Common myeloid progenitor, CD34-positive (primary cell): ENCODE measurements at regions not wholly inside any gene's neighbourhood (a gene's known extent, or its start where the extent isn't known, plus 50 kb on each side); places are given as distances from the start of the nearest gene placed in this dataset.

ENCODE experiments used
- CTCF ChIA-PET: fragments of 350-600 bp; sonication (Branson Sonifier 250); formaldehyde crosslinking; loops from one replicate; lab custom pipeline; 2021; ENCODE audit warnings: antibody characterized with exemption; lab: Charles Lee
- POLR2A ChIA-PET: fragments of 350-600 bp; sonication (Branson Sonifier 250); formaldehyde crosslinking; loops from one replicate; lab custom pipeline; 2021; ENCODE audit warnings: antibody characterized with exemption; lab: Charles Lee
- DNase-seq, 3 donors: peaks; one replicate each; pipeline versions ENCODE4 v3.0.0 to v3.0.0-alpha.2; 2013
- H3K27ac ChIP-seq, 2 experiments: 1 replicate in 1 of 2; 2 replicates in 1 of 2; pipeline ENCODE4 v1.7.0; 2013; ENCODE audit warnings: inconsistent platforms in 2 of 2, low read length in 2 of 2, mild to moderate bottlenecking in 2 of 2, low read depth in 1 of 2, moderate library complexity in 1 of 2; ENCODE audit not compliant: severe bottlenecking in 2 of 2, insufficient read depth in 1 of 2, poor library complexity in 1 of 2
- H3K27me3 ChIP-seq, 5 experiments: replicated peaks in 2 of 5; 1 replicate in 3 of 5; 2 replicates in 2 of 5; pipeline versions ENCODE4 v1.6.1 to v1.7.0; 2013; ENCODE audit warnings: low read length in 4 of 5, mild to moderate bottlenecking in 2 of 5, moderate library complexity in 2 of 5, inconsistent platforms in 1 of 5; ENCODE audit not compliant: insufficient read depth in 5 of 5, control insufficient read depth in 4 of 5
- H3K36me3 ChIP-seq, 4 experiments: 1 replicate in 2 of 4; 2 replicates in 2 of 4; pipeline versions ENCODE4 v1.6.1 to v1.7.0; 2013; ENCODE audit warnings: low read length in 3 of 4, control low read depth in 1 of 4, mild to moderate bottlenecking in 1 of 4; ENCODE audit not compliant: control insufficient read depth in 4 of 4, insufficient read depth in 4 of 4
- H3K4me1 ChIP-seq, 4 experiments: 1 replicate in 3 of 4; 2 replicates in 1 of 4; pipeline versions ENCODE4 v1.6.1 to v1.7.1; 2013; ENCODE audit warnings: low read length in 3 of 4, mild to moderate bottlenecking in 3 of 4, control low read depth in 1 of 4, inconsistent platforms in 1 of 4, moderate library complexity in 1 of 4; ENCODE audit not compliant: control insufficient read depth in 4 of 4, insufficient read depth in 4 of 4; ENCODE audit errors: control extremely low read depth in 1 of 4
- H3K4me3 ChIP-seq, 7 experiments: 1 replicate in 4 of 7; 2 replicates in 3 of 7; pipeline versions ENCODE4 v1.5.1 to v1.7.0; 2013; ENCODE audit warnings: mild to moderate bottlenecking in 7 of 7, low read length in 6 of 7, moderate library complexity in 6 of 7, inconsistent platforms in 2 of 7, low read depth in 2 of 7, control low read depth in 1 of 7; ENCODE audit not compliant: insufficient read depth in 4 of 7, control insufficient read depth in 1 of 7; ENCODE audit errors: extremely low read depth in 1 of 7
- H3K9me3 ChIP-seq, 5 experiments: 1 replicate in 4 of 5; 2 replicates in 1 of 5; pipeline versions ENCODE4 v1.6.1 to v1.7.1; 2013; ENCODE audit warnings: low read length in 4 of 5, mild to moderate bottlenecking in 2 of 5, inconsistent platforms in 1 of 5, low read depth in 1 of 5, moderate library complexity in 1 of 5; ENCODE audit not compliant: control insufficient read depth in 4 of 5, insufficient read depth in 2 of 5; ENCODE audit errors: control extremely low read depth in 1 of 5
- WGBS: methylation state at CpG from one replicate; pipeline ENCODE4 v1.1.5; 2013; ENCODE audit not compliant: insufficient coverage; 5-methylcytosine and 5-hydroxymethylcytosine counted together

DNA sequence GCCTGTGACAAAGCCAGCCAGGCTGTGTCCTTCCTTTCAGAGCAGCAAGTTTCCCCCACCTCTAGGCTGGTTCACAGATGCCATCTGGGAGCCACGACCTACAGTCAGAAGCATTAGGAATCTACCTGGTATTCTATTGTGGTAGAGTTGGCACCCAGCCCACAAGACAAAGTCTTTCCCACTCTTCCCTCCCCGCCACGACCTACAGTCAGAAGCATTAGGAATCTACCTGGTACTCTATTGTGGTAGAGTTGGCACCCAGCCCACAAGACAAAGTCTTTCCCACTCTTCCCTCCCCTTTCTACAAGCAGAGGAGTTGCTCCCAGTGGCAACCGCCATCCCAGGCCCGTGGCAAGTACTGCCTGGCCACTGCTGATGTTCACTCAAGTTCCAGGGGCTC is 157.8 kb upstream of the TNC start:
- POLR2A ChIA-PET, result no interaction called here
- WGBS, result 86% methylated on average over 2 of the region's 5 CpGs

DNA sequence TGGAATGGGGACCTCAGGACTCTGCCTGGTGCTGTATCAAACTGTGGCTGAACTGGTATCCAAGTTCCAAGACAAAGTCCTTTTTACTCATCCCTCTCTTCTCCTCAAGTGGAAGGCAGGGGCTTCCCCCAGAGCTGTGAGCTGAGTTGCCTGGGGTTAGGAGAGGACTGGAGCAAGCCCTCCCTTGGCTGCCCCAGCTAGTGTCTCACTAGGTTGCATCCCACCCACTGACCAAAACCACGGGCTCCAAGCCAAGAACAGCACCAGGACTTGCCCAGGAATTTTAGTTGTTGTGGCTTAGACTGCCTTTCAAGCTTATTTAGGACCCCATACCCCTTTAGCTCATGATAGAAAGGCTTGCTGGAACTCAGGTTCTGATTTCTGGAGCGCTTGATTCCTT is 158.7 kb upstream of the TNC start:
- ChIA-PET POLR2A (no interaction called here), CTCF (no interaction called here)
- no peak overlapping the region for H3K27ac ChIP-seq
- H3K4me1 ChIP-seq, result no peaks in the 10 kb centered on the region
- no peak for DNase-seq
- no peak overlapping the region for H3K4me3 ChIP-seq
- peaks cover 0 to 2% (median 0%) of the 10 kb centered on the region in 5 experiments for H3K27me3 ChIP-seq
- H3K9me3 ChIP-seq, result peaks cover 0 to 1% (median 0%) of the 10 kb centered on the region in 5 experiments
- WGBS, result 93% methylated on average over 2 of the region's 2 CpGs
- H3K36me3 ChIP-seq, result no peaks in the 10 kb centered on the region

More for the DNA sequence above, 157.8 kb upstream of the TNC start:
- no peaks in the 10 kb centered on the region for H3K36me3 ChIP-seq
- DNase-seq, result no peak
- no peak overlapping the region for H3K4me3 ChIP-seq
- no peaks in the 10 kb centered on the region for H3K4me1 ChIP-seq
- CTCF ChIA-PET, result no interaction called here
- no peaks in the 10 kb centered on the region for H3K27me3 ChIP-seq
- H3K27ac ChIP-seq, result no peak overlapping the region
- peaks cover 0 to 1% (median 0%) of the 10 kb centered on the region in 5 experiments for H3K9me3 ChIP-seq

DNA sequence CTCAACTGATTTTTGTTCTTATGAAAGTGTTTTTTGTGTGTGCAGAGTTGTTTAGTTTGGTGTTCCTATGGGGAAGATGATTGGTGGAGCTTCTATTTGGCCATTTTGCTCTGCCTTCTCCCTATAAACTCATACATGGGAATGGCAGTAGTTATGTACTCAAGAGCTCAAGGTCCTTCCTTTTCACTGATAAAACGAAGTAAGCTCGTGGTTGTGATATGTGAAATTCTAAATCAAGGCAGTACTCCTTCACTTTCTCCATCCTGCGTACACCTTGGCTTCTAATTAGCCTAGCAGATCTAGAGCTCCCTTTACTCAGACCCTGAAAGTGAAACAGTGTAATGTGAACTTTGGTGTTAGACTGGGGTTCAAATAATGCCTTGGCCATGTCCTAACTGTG is 159.3 kb upstream of the TNC start:
- H3K9me3 ChIP-seq, result peaks cover 0 to 1% (median 0%) of the 10 kb centered on the region in 5 experiments
- no peak overlapping the region for H3K4me3 ChIP-seq
- no peaks in the 10 kb centered on the region for H3K4me1 ChIP-seq
- H3K27ac ChIP-seq, result no peak overlapping the region
- WGBS, result 100% methylated on average over 3 of the region's 3 CpGs
- no peaks in the 10 kb centered on the region for H3K36me3 ChIP-seq
- H3K27me3 ChIP-seq, result peaks cover 0 to 4% (median 0%) of the 10 kb centered on the region in 5 experiments
- DNase-seq, result no peak
- ChIA-PET CTCF (no interaction called here), POLR2A (no interaction called here)

DNA sequence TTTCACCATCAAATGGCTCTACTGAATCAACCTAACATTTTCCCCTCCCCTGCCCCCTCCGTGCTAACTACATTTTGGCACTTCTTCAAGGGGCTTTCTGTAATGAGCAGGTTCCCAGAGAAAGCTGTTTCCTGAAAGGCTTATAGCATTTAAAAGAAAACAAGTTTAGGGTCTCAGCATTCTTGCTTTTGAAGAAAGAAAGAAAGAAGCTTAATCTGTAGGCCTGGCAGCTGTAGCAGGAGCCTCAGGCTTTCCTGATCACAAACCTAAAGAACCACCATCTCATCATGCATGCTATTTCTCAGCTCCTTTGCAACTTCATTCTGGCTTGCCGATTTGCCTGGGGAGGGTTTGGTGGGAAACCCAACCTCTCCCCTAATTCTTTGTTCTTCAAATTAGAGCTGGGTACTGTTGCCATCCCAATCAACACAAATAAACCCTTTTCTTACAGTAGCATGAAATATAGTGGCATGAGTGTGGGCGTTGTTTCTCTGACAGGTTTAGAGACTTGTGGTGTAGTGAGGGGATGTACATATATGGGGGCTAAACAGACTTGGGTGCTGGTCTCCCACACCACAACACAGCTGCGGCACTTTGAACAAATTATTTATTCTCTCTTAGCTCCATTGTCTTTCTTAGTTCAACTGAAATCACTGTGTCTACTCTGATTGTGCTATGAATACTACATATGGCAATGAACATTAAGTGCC is 160.5 kb upstream of the TNC start:
- WGBS, result 100% methylated on average over 1 of the region's 4 CpGs
- no peak overlapping the region for H3K4me3 ChIP-seq

DNA sequence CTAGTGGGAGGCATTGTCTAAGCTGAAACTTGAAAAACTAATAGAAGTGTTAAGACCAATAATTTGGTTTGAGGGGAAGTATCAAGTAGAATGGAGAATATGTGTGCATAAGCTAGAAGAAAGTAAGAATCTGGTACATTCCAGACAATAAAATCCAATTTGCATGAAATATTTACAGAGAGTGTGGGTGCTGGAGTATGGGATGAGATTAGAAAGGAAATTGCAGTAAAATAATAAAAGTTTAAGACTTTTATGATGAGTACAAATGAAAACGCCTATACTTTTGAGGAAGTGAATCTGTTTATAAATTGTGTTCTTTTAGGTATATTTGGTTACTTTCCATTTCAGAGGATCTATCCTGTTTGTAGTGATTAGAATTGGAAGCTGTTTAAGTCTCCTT is 165.4 kb upstream of the TNC start:
- H3K36me3 ChIP-seq, result no peaks in the 10 kb centered on the region
- H3K4me1 ChIP-seq, result no peaks in the 10 kb centered on the region
- DNase-seq, result no peak
- ChIA-PET POLR2A (no interaction called here), CTCF (no interaction called here)
- no peak overlapping the region for H3K4me3 ChIP-seq
- H3K27ac ChIP-seq, result no peak overlapping the region
- 91% methylated on average over 1 of the region's 1 CpG for WGBS
- H3K9me3 ChIP-seq, result no peaks in the 10 kb centered on the region
- H3K27me3 ChIP-seq, result peaks cover 0 to 4% (median 0%) of the 10 kb centered on the region in 5 experiments

More for the DNA sequence above, 160.5 kb upstream of the TNC start:
- no peak for DNase-seq
- no peaks in the 10 kb centered on the region for H3K36me3 ChIP-seq
- ChIA-PET POLR2A (no interaction called here), CTCF (no interaction called here)
- H3K27ac ChIP-seq, result no peak overlapping the region
- H3K9me3 ChIP-seq, result peaks cover 0 to 1% (median 0%) of the 10 kb centered on the region in 5 experiments
- peaks cover 0 to 4% (median 0%) of the 10 kb centered on the region in 5 experiments for H3K27me3 ChIP-seq
- no peaks in the 10 kb centered on the region for H3K4me1 ChIP-seq

DNA sequence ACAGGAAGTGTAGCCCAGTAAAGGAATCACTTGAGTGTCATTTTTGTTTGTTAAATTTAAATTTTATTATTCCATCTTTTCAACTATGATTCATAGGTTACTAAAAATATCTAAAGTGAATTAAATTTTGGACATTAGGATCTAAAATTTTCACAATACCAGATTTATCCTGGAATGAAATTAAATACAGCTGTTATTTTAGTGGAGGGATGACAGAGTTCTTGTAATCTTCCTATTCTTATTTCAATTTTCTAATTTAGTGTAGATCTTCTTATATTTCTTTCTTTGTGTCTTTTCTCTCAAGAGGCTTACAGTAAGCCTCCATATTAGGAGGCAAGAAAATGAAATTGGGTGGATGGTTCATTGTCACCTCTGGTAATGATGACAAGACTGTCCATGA is 167.9 kb upstream of the TNC start:
- Histone ChIP-seq H3K9me3 (no peaks in the 10 kb centered on the region), H3K27ac (no peak overlapping the region), H3K27me3 (peaks cover 0 to 4% (median 0%) of the 10 kb centered on the region in 5 experiments), H3K4me3 (no peak overlapping the region), H3K4me1 (no peaks in the 10 kb centered on the region), H3K36me3 (no peaks in the 10 kb centered on the region)
- no peak for DNase-seq
- POLR2A ChIA-PET, result no interaction called here
- CTCF ChIA-PET, result no interaction called here

DNA sequence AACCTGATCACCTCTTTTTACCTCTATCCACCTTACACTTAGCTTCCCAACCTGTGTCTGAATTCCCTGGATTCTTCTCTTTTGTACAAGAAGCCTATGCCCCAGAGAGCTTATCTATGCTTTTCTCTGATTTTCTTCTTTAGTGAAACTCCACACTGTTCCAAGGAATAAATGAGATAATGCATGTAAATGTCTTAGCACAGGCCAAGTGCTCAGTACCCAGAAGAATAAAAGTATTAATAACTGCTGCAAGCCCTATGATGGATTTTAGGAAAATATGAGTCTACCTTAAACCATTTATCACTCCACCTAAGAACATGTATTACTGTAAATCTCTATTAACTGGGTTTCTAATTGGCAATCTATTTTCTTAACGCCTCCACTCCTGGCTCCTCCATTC is 168.5 kb upstream of the TNC start:
- DNase-seq, result no peak
- Histone ChIP-seq H3K4me3 (no peak overlapping the region), H3K4me1 (no peaks in the 10 kb centered on the region), H3K27ac (no peak overlapping the region), H3K36me3 (no peaks in the 10 kb centered on the region), H3K27me3 (peaks cover 0 to 2% (median 0%) of the 10 kb centered on the region in 5 experiments), H3K9me3 (no peaks in the 10 kb centered on the region)
- WGBS, result 100% methylated on average over 1 of the region's 1 CpG
- ChIA-PET POLR2A (no interaction called here), CTCF (no interaction called here)
